ENCODE measurements at regions not wholly inside any gene's neighbourhood (a gene's known extent, or its start where the extent isn't known, plus 50 kb on each side); places are given as distances from the start of the nearest gene placed in this dataset.
A peak's percentile ranks its signal among the peaks of the same experiment; 100 is the strongest.
"Not testable (repeated sequence)": the region's sequence is repeated elsewhere in the genome, so short reads cannot be mapped to it uniquely, and the experiment has no call there.

DNA sequence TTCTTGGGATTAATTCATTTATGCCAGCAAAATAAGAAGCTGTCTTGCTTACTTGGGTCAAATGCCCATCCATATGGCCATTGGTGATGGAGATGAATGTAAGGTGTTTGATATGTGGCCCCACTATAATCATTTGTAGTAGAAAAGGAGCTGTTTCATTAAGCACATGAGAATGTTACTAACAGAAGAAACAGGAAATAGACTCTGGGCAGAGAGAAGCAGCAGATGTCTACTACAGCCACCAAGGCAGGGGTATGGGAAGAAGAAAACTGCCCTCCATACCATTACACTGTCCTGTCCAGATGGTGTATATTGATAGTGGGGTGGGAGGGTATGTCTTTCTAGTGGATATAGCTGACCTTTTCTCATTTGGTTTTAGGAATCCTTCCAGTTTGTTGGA lies 386.6 kb upstream of the CLINT1 start:
- DNase-seq = no peak

DNA sequence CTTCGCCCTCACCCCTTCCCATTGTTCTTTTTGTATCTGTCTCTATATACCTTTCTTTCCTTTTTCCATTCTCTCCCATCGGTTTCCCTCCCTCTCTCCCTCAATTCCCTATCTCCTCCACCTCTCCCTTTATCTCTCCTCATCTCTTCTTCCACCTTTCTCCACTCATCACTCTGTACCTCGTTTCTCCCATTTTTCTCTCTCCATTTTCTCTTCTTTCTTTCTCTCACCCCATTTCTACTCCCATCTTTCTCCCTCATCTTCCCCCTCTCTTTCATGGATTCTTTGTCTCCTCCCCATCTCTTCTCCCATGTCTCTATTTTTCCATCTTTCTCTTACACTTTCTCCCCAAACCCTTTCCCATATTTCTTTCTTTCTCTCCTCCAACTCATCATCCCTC lies 385.9 kb upstream of the CLINT1 start:
- no peak for DNase-seq

DNA sequence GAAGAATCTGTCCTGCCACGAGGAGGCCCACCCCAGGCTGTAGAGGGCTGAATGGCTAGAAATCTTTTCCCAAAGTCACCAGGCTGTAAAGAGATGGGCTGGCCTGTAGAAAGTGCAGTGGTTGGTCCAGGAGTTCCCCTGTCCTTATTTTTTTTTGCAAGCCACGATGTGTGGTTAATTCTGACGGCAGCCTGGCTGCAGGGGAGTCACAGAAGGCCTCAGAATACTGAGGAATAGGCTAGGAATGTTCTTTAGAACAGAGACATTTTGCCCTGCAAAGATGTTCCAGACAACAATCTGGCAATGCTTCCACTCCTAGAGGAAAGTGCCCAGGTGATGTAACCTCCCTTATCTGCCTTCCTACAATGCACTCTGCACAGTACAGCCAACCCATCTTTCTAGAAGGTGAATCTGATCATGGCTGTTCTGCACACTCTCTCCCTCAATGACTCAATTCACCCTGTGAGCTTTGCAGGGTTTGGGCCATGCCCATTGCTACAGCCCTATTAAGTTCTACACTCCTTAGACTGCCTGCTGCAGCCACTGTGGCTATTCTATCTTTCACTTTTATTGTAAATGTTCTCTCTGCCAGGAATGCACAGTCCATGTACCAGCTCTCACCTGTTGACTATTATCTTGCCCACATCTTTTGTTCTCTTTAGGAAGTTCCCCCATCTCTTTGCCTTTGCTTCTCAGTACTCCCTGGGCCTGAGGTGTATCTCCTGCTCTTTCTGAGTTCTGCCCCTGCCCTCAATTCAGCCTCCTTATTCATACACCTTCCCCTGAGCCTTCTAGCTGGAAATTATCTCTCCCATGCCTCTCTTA lies 377.8 kb upstream of the CLINT1 start:
- DNase-seq = no peak

DNA sequence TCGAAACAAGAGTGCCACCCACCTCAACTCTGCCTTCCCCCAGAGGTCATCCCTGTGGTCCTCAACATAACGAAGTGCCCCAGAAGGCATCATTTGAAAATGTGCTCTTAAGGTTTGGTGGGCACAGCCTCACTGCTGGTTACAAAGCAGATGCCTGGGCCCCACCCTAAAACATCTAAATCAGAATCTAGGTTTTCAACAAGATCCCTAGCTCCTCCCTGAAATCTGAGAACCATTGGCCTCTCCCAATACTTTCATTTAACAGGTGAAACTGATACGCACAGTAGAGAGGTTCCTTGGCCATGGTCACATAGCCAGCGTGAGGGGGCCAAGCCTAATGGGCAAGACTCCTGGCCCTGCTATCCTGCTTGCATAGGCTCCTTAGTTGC lies 376.2 kb upstream of the CLINT1 start:
- DNase-seq = no peak

DNA sequence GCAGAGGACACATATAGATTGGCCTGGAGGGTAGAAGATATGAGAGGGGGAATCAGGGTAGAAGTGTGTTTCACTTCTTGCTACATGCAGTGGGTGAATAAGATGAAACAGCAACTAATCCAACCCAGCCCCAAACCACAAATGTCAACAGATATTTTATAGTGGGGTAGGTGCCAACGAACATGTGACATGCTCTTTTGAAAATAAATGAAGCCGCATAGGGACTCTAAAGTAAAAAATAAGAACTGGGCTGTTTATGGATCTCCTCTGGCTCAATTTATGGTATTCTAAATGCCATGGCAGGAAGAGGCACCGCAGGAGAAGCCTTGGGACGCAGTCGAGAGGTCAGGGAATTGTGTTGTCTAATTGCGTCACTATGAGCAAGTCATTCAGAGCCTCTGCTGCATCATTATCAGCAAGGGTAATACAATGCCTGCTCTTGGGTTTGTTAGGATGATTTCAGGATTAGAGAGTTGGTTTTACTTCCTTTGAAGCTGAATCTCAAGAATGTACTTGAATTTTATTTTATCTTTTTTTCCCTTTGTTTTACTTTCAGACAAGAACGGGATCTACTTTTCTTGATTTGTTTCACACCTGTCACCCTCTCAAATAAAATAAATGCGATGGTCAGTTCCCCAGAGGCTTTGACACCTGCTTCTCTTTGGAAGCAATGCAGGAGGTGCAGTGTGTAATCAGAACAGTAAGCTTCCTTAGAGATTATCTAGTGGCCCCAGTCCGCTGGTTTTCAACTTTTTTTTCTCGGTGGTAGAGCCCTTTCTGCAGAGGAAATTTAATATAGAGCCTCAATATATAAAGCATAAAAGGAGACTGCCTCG lies 375.6 kb upstream of the CLINT1 start:
- DNase-seq = no peak

DNA sequence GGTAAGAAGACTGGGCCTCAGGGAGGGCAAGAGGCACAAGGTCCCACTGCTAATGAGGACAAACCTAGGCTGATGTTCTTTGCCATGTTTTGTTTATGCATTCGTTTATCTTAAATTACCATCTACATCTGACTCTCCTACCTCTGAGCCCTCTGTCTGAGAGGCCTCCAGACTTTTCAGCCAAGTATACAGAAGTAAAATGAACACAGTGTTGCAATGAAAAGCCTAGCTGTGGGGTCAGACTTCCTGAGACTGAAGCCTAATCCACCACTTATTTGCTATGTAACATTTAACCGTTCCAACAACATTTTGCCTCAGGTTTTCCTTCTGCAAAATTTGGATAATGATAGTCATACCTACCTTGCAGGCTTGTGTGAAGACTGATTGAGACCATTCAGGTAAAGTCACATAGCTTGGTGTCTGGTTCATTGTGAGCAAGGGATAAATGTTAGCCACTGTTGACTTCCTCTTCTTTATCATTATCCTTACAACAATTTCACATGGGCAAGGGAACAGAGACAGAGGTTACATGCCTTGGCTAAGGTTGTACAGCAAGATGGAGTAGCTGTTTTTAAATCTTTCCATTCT lies 374.9 kb upstream of the CLINT1 start:
- no peak for DNase-seq

DNA sequence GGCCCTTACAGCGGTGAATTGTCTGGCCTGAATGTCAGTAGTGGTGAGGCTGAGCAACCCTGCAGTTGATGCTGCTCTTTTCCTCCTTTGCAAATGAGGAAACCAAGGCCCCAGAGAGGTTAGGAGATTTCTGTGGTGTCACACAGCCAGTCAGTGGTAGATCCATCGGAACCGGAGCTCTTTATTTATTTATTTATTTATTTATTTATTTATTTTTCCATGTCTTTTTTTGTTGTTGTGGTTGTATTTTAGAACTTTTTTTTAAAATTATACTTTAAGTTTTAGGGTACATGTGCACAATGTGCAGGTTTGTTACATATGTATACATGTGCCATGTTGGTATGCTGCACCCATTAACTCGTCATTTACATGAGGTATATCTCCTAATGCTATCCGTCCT lies 368.4 kb upstream of the CLINT1 start:
- not testable (repeated sequence) for DNase-seq

DNA sequence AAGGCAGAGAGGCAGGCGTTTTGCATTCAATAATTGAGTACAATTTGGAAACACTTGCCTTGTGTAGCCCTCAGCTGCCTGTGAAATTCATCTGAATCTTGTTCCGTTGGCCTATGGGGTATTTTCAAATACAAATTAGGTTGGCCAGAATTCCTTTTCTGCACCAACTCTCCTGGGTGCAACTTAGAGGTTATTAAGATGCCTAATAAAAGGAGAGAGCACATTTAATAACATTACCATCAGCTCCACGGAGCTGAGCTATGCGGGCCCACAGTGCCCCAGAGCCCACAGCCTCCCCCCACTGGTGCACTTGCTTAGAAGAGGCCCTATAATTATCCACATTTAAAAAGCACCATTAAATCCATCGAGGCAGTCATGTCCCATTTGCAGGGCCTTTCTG lies 367.6 kb upstream of the CLINT1 start:
- no peak for DNase-seq

DNA sequence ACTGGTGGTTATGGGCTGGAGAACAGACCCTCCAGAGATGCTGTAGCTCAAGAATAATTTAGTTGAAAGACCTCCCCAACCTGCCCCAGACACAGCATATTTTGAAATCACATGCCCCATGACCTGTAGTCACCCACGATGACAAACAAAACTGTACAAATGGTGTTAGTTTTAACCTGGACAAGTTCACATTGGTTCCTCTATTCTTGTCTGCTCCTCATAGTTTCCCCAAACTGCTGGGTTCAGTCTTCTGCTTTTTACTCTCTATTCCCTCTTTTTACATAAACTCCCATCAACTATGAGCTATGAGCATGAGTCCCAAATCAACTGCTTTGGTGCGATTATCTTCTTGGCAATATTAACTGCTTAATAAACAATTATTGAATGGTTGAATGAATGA lies 365.3 kb upstream of the CLINT1 start:
- no peak for DNase-seq

DNA sequence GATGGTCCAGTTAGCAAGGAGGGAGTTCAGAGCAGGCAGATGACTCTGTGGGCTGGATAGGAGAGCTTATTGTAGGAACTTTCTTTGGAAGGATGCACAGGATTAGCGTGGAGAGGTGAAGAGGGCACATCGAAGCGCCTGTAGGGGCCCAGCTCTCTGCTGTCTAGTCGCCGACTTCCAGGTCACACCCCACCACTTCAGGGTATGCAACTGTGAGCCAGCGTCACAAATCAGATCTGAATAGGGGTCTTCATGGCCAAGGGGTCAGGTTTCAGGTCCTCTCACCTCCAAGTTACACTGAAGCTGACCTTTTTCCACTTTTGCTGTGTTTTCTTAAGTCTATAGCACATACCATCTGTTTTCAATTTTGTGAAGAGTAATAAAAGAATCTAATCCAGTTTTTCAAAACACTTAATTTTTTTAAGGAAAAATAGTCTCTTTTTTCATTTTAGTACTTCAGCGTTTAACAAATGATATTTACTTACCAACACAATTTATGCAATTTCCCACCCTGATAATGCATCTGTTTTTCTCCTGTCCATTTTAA lies 364.2 kb upstream of the CLINT1 start:
- DNase-seq = no peak

DNA sequence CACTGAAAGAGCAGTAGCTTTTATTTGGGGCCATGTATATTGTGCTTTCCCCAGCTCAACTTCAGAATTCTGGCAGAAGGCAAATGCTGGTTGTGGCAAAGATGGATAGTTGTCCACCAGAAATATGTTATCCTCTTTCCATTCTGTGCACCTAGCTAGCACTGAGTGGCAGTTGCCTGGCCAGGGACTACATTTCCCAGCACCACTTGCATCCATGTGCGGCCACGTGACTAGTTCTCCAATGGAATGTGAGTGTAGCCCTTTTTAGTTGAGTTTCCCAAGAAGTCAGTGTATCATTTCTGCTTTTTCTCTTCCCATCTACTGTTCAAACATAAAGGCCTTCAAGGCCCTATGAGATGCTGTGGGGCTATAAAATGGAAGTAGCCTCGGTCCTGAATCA lies 354.0 kb upstream of the CLINT1 start:
- no peak for DNase-seq

DNA sequence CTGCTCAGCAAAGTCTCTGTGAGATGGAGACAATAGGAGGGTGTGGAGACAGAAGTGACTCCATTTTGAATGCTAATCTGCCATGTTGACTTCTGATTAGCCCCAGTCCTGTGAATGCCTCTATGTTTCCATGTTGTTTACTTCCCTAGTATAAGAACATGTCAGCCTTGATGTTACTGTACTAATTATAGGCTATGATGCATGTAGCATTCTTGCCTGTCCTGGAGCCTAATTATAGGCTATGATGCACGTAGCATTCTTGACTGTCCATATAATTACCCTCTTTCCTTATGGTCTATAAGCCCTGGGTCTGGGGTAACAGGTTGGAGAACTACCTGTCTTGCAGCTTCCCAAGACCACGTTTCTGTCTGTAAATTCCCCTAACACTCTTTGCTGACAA lies 353.3 kb upstream of the CLINT1 start:
- DNase-seq = no peak

DNA sequence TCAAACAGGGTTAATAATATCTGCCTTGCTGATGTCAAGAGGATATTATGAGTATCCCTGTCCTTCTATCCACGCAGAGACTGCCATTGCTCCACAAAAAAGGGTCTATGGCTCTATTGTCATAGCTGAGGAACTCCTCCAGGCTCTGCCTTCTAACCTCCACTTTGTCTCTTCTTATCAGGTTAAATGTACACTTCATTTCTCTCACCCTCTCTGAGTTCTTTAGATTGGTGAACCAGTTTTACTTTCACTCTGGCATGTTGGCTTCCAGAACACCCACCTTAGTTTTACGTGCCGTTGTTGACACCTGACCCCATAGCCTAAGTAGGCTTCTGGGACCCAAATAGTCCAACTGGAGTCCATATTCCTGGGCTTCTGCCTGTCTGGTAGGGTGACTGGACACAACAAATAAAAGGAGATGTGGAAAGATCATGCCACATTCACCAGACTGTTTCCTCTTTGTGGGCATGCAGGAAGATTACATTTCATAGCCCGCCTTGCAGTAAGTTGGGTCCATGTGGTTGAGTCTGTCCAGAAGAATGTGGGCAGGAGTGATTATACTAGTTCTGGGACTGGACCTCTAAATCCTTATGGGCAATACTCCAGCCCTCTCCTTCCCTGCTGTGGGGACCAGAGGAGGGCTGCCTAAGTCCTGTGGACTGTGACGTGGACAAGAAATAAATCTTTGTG lies 350.4 kb upstream of the CLINT1 start:
- DNase-seq = no peak

DNA sequence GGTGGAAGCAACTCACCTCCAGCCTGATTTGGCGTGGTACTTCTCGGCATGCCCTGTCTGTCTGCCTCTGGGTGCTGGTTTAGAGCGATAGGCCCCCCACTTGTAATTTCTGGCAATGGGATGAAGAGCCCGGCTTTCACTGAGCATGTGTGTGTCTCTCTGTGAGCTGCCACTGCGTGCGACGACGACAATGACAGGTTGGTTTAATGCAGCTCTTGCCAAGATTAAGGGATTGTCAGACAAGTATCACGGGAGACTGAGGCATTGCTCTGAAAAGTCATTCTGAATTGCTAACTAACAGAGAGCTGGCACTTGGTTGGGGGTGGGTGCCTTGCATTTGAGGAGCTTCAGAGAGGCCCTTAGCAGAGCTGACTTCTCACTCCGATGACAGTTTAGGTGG lies 348.8 kb upstream of the CLINT1 start:
- no peak for DNase-seq

DNA sequence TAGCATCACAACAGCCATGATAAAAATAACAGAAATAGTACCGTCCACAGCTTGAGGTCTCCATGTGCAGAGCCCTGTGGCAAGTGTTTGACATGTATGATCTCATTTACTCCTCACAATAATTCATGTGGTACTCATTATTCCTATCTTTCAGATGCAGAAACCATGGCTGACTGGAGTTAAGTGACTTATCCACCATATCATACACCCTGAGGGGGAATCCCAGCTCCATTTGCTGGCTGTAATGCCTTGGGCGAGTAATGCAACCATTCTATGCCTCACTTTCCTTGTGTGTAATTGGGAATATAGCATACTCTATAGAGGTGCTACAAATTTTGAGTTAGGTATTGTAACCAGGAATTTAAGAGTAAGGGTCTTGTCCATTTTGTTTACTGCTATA lies 347.0 kb upstream of the CLINT1 start:
- DNase-seq = no peak

DNA sequence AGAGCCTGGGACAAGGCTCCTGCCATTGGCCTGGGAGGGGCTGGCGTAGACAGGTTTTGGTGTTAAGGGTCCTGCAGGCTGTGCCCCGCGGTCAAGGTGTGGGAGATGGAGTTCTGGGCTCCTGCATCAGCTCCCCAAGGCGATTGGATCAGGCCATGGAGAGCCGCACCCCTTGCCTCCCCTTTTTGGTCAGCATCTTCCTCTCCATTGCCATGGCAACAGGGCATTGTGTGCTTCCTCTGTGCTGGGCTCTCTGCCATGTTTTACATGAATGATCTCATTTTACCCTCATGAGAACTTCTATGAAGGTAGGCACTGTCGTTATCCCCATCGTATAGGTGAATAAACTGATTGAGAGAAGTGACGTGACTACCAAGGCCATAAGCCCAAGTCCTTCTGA lies 344.3 kb upstream of the CLINT1 start:
- peak; percentile 9 for DNase-seq

DNA sequence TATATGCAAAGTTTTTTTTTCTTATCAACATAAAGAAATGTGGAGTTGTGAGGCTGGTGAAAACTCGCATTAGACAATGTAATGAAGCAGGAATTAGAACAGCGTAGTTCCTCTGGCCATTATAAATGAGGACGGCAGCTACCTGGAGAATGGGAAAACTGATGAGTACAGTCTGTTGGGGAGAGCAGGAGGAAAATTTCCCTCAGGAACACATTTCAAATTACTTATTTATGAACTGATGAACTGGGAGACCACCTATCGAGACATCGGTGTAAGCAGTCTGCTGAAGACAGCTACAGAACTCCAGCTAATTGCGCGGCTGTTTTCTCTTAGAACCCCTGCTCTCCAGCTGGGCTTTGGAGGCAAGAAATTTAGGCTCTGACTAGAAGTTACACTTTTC lies 343.9 kb upstream of the CLINT1 start:
- no peak for DNase-seq

DNA sequence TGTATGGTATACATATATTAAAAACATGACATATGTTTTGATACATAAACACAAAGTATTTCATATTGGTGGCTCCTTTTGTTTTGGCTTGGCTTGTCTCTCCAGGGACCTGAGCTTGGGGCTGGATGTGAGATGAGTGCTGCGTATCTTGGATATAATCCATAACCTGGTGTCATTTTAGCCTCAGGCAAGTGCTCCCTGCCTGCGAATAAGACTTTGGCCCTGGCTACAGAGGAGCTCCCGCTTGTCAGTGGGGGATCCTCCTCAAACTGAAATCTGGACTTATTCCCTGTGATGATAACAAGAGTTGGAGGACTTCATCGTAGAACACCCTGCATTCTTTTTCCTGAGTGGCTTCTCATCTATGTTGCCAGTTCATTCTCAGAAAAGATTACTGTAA lies 341.7 kb upstream of the CLINT1 start:
- no peak for DNase-seq

DNA sequence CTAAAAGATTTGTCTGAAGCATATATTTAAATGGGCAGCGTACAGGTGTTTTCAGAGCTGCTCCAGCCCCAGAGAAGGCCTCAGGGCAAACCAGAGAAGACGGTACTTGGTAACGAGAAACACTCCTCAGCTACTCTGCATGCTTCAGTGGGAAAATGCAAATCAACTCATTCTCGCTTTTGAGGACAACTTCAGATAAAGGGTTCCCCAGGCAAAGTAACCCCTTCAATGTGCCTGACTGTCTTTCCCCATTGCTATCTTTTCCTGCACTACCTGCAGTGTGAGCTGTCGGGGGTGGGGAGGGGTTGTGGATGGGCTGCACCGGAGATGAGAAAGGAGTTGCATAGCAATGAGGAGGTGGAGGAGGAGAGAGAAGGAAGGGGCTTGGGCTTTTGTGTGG lies 339.7 kb upstream of the CLINT1 start:
- DNase-seq = no peak

DNA sequence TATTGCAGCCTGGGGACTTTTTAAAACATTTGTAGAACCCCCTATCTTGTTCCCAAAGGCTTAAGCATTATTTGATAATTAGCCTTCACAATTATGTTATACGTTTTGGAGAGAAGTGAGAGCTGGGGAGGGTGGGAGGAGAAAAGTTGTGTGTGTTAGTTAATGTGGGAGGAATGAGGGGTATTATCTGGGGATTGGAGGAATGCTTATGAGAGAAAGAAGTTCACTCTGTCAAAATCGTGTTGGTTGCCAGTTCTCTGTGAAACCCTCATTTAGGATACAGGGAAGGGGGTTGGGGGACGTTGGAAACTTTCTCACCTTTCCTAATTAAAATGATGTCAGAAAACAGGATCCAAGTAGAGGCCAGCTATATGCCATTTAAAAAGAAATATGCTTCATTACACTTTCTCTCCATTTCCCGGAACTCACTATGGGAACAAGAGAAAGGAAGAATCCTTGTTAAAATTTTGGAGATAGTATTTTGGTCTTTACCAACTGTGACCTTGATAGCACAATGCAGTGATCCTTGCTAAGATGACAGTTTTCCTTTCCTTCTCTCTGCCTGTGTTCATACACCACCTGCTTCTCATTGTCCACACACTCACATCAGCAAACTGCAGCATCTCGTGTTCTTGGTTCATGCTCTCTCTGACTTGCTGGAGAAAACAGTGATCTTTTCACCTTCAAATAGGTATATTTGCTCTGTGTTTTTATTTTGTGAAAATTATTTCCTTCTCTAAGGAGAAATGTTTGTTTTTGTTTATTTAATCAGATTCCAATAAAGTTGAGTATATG lies 336.7 kb upstream of the CLINT1 start:
- DNase-seq = no peak

DNA sequence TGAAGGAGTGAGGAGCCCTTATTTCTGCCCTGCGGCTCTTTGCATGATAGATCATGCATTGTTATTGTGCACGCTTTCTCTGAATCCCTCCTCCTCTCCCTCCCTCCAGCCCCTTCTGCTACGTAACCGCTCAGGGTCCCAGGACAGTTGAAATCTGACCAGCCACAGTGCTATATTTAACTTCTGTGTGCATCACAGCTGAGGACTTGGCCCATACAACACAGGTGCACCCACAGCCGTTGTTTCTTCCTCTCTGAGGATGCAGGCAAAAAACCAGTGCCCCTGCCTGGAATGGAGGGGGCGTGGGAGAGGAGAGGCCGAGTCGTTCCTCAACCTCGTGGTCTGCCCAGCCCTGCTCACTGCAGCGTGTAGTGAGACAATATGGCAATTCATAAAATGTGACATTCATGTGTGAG lies 335.6 kb upstream of the CLINT1 start:
- DNase-seq = no peak

DNA sequence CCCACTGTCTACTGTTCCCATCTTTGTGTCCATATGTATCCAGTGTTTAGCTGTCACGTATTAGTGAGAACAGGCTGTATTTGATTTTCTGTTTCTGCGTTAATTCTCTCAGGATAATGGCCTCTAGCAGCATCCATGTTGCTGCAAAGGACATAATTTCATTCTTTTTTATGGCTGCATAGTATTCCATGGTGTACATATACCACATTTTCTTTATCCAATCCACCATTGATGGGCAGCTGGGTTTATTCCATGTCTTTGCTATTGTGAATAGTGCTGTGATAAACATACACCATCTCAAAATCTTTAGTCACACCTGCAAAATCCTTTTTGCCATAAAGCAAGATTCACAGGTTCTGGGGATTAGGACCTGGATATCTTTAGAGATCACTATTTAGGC lies 334.4 kb upstream of the CLINT1 start:
- not testable (repeated sequence) for DNase-seq
